Fibroblast of skin of right biceps (primary cell): ENCODE measurements at regions not wholly inside any gene's neighbourhood (a gene's known extent, or its start where the extent isn't known, plus 50 kb on each side); places are given as distances from the start of the nearest gene placed in this dataset.

Source experiments
- DNase-seq: peaks from one replicate; pipeline ENCODE4 v3.0.0-alpha.2; 2013

DNA sequence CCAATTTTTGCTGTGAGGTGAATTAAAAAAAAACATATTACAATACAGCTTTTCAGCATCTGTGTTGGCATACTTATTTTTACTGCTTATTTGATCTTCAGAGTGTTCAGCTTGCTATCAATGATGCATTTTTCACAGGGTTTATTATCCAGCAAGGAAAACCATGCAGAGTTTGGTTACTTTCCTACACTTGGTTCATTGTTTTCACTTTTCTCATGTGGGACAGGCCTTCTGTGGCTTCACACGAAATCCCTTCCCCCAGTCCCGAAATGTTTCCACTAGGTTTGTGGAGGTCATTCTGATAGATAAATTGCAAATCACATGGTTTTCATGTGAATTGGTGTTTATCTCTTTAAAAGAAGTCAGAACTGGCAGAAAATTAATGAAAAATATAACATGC, 205.8 kb downstream of the SPCS3 start:
- no peak for DNase-seq

DNA sequence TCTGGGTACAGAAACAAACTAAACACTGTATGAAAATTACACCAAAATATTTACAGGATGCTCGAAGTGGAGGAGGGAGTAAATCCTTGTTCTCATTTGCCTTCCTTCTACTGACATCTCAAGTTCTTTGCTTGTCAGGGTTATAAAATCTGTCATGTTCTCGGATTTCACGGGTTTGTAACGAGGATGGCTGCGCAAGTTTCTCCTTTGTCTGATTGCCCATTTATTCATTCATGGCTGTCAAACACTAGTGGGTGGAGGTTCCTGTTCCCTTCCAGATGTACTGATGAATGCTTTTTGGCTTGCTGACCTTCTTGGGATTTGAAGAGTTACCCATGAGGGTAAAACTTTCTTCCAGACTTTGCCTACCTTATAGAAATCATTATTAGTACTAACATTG, 206.9 kb downstream of the SPCS3 start:
- DNase-seq, result no peak

- DNase-seq, result no peak
Measured at GRCh38 chr4:176529574-176529973, 209.8 kb downstream of the SPCS3 start.

DNA sequence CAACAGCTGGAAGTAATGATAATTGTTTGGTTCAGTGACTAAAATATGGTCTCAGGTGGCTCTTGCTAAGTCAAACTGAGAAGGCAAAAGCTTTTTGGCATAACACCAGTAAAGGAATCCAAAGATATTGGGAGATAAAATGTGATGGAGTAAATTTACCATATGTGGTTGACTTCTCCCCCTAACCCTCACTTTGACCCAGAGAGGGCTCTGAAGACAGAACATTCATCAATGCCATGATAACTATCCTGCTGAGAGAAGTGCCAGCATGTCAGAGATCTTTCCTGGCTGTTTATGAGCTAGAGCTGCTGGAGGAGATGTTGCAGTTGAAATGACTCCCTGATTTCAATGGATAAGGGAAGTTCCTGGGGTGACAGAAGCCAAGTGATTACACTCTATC, 213.4 kb downstream of the SPCS3 start:
- peak; percentile 20 for DNase-seq

DNA sequence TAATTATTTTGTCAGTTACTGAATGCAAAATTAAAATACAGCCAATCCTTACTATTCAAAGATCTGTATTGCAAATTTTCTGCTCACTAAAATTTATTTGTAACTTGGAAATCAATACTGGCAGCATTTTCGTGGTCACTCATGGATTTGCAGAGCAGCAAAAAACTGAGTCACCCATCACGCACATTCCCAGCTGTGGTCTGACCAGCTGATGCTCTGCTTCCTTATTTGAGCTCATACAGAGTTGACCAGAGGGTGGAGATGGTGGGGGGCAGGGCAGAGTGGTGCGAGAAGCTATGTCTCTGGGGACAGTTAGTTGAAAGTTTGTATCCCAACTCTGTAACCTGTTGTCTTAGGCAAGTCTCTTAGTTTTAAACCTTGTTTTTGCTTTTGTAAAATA, 214.8 kb downstream of the SPCS3 start:
- DNase-seq, result peak; percentile 81

- DNase-seq, result peak; percentile 90
Measured at GRCh38 chr4:176538217-176538925, 218.6 kb downstream of the SPCS3 start.

DNA sequence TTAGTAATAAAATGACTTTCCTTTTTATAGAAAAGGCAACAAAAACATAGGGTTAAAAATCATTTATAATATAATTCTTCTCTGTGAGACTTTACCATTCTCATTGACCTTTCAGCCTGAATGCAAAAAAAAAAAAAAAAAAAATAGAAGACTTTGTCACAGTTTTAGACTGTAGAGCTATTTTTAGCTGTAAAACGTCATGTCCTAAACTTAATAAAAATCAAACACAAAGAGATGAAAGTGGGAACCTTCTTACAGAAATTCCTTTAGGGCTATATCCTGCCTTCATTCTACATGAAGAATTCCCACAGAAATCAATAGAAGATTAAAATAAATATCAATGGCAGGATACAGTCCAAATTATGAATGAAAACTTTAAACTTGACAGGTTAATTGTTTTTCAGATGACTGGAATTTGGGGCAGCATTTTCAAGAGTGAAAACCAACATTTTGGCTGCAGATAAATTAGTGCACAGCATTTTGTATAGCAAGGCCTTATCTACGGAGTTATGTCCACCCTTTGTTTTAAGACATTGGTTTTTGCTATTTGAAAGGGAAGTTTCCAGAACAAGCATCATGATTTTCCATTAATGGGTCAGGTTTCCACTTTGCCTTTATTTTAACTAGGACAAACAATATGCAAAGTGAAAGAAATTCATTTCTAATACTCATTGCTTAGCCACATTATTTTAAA, 219.5 kb downstream of the SPCS3 start:
- DNase-seq, result no peak

DNA sequence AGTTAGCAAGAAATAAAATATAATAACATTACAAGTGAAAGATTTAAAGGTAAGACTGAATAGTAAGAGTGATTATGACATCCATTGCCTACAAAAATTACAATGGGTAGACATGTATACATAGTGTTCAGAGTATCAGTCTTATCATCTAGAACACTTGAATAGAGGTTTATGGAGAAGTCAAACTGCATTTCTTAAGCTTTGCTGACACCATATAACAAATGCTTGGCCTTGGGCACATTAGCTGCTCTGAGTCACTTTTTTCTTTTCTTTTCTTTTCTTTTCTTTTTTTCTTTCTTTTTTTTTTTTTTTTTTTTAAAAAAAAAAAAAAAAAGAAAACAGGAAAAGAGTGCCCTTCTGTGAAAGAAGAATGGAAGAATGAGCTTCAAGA, 220.0 kb downstream of the SPCS3 start:
- no peak for DNase-seq

- no peak for DNase-seq
Measured at GRCh38 chr4:176540814-176541213, 221.0 kb downstream of the SPCS3 start.

- peak; percentile 39 for DNase-seq
Measured at GRCh38 chr4:176545872-176546271, 226.1 kb downstream of the SPCS3 start.

DNA sequence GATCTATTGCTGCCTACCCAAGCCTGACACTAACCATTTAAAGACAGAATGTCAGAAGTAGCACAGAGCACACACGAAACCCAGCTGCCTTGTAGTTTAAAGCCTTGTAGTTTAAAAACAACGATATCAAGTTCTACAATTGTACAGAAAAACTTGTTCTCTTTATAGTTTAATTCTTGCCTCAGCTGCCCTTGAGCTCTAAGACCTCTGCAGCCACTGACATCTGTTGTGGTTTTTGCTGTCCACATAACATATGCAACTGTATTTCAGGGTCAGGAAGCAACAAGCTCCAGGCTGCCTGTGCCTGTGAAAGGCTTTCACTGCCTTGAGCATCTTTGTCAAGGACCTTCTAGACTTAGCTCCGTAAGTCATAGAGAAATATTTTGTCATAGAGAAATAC, 227.2 kb downstream of the SPCS3 start:
- DNase-seq, result peak; percentile 20

DNA sequence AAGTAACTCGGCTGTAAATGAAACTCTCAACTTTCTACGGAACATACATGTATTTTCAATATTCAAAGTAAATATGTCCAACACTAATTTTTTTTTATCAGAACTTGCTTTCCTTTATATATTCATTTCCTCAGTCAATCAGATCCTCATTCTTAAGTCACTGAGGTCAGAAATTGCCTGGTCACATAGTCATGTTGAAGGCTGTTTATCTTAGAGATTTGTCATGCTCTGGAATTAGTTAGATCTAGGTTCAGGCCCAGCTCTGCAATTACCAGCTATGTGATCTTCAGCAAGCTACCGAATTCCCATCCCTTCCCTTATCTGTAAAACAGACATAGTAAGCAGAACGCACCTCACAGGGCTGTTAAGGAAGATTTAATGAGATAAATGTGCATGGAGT, 228.8 kb downstream of the SPCS3 start:
- peak; percentile 75 for DNase-seq

GRCh38 chr4:176549161-176549865, 229.5 kb downstream of the SPCS3 start:
- peak; percentile 63 for DNase-seq

GRCh38 chr4:176558661-176559060, 234.1 kb downstream of the VEGFC start:
- DNase-seq, result no peak

GRCh38 chr4:176561368-176561767, 231.4 kb downstream of the VEGFC start:
- no peak for DNase-seq

DNA sequence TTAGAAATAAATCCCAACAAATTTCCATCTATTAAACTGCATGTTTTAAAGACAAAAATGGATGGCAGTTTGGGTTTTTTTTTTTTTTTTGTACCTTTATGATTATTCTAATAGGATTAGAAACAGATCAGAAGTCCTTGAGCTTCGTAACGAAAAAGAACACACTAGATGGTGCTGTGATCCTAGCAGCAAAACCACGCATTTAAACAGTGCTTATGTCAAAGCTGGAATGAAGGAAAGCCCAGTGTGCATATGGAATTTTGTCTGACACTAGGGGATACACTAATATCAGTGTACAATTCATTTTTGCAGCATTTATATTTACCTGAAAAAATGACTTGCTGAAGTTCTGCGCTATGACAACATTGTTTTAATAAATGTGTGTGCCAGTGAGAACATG, 229.1 kb downstream of the VEGFC start:
- peak; percentile 61 for DNase-seq

GRCh38 chr4:176565049-176565448, 227.7 kb downstream of the VEGFC start:
- DNase-seq, result no peak

GRCh38 chr4:176566769-176567168, 226.0 kb downstream of the VEGFC start:
- DNase-seq, result no peak

DNA sequence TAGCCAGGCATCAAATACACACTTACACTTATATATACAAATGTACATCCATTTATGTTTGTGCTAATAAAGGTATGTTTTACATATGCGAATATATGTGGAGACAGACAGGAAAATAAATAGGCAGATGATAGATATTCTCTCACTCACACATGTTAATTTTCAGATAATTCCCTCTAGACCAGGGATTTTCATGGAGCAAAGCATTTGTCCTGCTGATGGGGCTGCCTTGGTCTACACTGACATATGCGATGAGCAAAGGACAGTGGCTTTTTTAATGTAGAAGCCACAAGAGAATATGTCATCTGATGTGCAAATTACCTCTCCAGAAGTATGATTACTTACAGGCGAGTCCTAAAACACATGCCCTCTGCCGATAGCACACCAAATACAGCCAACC, 224.5 kb downstream of the VEGFC start:
- no peak for DNase-seq

- no peak for DNase-seq
Measured at GRCh38 chr4:176569301-176569700, 223.4 kb downstream of the VEGFC start.

DNA sequence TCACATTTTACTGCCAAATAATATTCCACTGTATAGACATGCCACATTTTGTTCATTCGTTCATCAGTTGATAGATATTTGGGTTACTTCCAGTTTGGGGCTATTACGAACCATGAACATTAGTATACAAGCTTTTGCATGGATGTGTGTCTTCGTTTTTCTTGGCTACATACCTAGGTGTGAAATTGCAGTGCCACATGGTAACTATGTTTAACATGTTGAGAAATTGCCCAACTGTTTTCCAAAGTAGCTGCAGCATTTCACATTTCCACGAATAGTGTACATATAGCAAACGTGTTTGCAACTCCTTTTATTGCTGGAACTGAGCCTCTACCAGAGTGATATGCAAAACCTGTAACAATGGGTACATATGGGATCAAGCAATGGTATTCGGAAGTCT, 221.5 kb downstream of the VEGFC start:
- DNase-seq, result no peak

GRCh38 chr4:176575141-176575730, 217.5 kb downstream of the VEGFC start:
- DNase-seq, result peak; percentile 7

GRCh38 chr4:176579226-176579625, 213.5 kb downstream of the VEGFC start:
- DNase-seq, result no peak

DNA sequence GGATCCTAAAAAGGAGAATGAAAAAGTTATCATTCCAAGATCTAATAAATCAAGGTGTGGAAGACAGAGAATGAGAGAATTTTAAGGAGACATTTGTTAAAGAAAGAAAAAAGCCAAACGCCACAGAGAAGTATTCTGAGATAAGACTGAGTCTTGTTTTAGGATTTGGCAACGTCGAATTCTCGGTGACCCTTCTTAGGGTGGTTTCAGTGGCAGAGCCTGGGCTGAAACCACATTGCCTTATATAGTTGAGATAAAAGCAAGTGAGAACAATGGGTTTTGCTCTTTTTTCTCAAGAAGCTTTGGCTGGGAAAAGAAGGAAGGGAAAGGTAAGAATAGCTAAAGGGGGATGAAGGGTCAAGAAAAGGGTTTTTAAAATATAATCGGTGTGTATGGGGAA, 209.4 kb downstream of the VEGFC start:
- DNase-seq, result no peak
